ENCODE measurements at regions not wholly inside any gene's neighbourhood (a gene's known extent, or its start where the extent isn't known, plus 50 kb on each side); places are given as distances from the start of the nearest gene placed in this dataset.

GRCh38 chr4:85062466-85062865 lies 96.0 kb upstream of the WDFY3 start:
- Histone ChIP-seq H3K4me1 (no peaks in the 10 kb centered on the region), H3K27me3 (no peaks in the 10 kb centered on the region), H3K9me3 (no peaks in the 10 kb centered on the region), H3K36me3 (no peaks in the 10 kb centered on the region), H3K27ac (no peak overlapping the region), H3K4me3 (no peak overlapping the region)
- TF ChIP-seq EP300 (IDR thresholded peaks at IDR 0.05; ENCODE audit: low read depth) (no peak), POLR2AphosphoS5 (IDR thresholded peaks at IDR 0.05) (no peak), CTCF (IDR thresholded peaks at IDR 0.05) (no peak), POLR2A (IDR thresholded peaks at IDR 0.05) (no peak)
- DNase-seq: no peak
- intact Hi-C loops (cut with DNase I; ENCODE audit: low total_unique reads) (no loop called here), in situ Hi-C loops (cut with MboI; ENCODE audit: low pct_ligation_motif_present in 1 of 4, low pct_unique_long_range_greater_than_20kb in 1 of 4, low sequenced_read_pairs in 3 of 4) (no loop called here)

GRCh38 chr4:85067342-85067741 lies 100.9 kb upstream of the WDFY3 start:
- intact Hi-C loops (cut with DNase I; ENCODE audit: low total_unique reads) (no loop called here), in situ Hi-C loops (cut with MboI; ENCODE audit: low pct_ligation_motif_present in 1 of 4, low pct_unique_long_range_greater_than_20kb in 1 of 4, low sequenced_read_pairs in 3 of 4) (no loop called here)
- no peaks in the 10 kb centered on the region for H3K36me3 ChIP-seq
- no peak for DNase-seq
- WGBS, 2 donors (ENCODE audit: low coverage in 1 of 2): 89% methylated on average over 2 of the region's 2 CpGs
- no peaks in the 10 kb centered on the region for H3K4me1 ChIP-seq
- no peaks in the 10 kb centered on the region for H3K27me3 ChIP-seq
- H3K9me3 ChIP-seq: no peaks in the 10 kb centered on the region
- no peak overlapping the region for H3K4me3 ChIP-seq
- TF ChIP-seq CTCF (IDR thresholded peaks at IDR 0.05) (no peak), EP300 (IDR thresholded peaks at IDR 0.05; ENCODE audit: low read depth) (no peak), POLR2AphosphoS5 (IDR thresholded peaks at IDR 0.05) (no peak), POLR2A (IDR thresholded peaks at IDR 0.05) (no peak)
- H3K27ac ChIP-seq: no peak overlapping the region

GRCh38 chr4:85078016-85078415 lies 111.5 kb upstream of the WDFY3 start:
- TF ChIP-seq POLR2A (IDR thresholded peaks at IDR 0.05): no peak
- no peak for TF ChIP-seq CTCF (IDR thresholded peaks at IDR 0.05)
- no peak for TF ChIP-seq EP300 (IDR thresholded peaks at IDR 0.05; ENCODE audit: low read depth)
- TF ChIP-seq POLR2AphosphoS5 (IDR thresholded peaks at IDR 0.05): no peak
- in situ Hi-C loops (cut with MboI; ENCODE audit: low pct_ligation_motif_present in 1 of 4, low pct_unique_long_range_greater_than_20kb in 1 of 4, low sequenced_read_pairs in 3 of 4): no loop called here

GRCh38 chr4:85081196-85081595 lies 114.7 kb upstream of the WDFY3 start:
- no peaks in the 10 kb centered on the region for H3K4me1 ChIP-seq
- H3K9me3 ChIP-seq: no peaks in the 10 kb centered on the region
- DNase-seq: no peak
- no peak overlapping the region for H3K27ac ChIP-seq
- H3K27me3 ChIP-seq: no peaks in the 10 kb centered on the region
- in situ Hi-C loops (cut with MboI; ENCODE audit: low pct_ligation_motif_present in 1 of 4, low pct_unique_long_range_greater_than_20kb in 1 of 4, low sequenced_read_pairs in 3 of 4): no loop called here
- no peaks in the 10 kb centered on the region for H3K36me3 ChIP-seq
- 17 to 50% methylated on average over 1 of the region's 1 CpG for WGBS, 2 donors (ENCODE audit: low coverage in 1 of 2)
- intact Hi-C loops (cut with DNase I; ENCODE audit: low total_unique reads): no loop called here
- H3K4me3 ChIP-seq: no peak overlapping the region
- no peak for TF ChIP-seq POLR2A (IDR thresholded peaks at IDR 0.05)
- no peak for TF ChIP-seq POLR2AphosphoS5 (IDR thresholded peaks at IDR 0.05)
- no peak for TF ChIP-seq EP300 (IDR thresholded peaks at IDR 0.05; ENCODE audit: low read depth)
- no peak for TF ChIP-seq CTCF (IDR thresholded peaks at IDR 0.05)

More at GRCh38 chr4:85078016-85078415, 111.5 kb upstream of the WDFY3 start:
- H3K27ac ChIP-seq: no peak overlapping the region
- H3K36me3 ChIP-seq: no peaks in the 10 kb centered on the region
- no peaks in the 10 kb centered on the region for H3K4me1 ChIP-seq
- WGBS, 2 donors (ENCODE audit: low coverage in 1 of 2): 67 to 77% methylated on average over 2 of the region's 2 CpGs
- intact Hi-C loops (cut with DNase I; ENCODE audit: low total_unique reads): no loop called here
- DNase-seq: no peak
- no peaks in the 10 kb centered on the region for H3K9me3 ChIP-seq
- H3K27me3 ChIP-seq: no peaks in the 10 kb centered on the region
- no peak overlapping the region for H3K4me3 ChIP-seq
